ENCODE measurements at regions not wholly inside any gene's neighbourhood (a gene's known extent, or its start where the extent isn't known, plus 50 kb on each side); places are given as distances from the start of the nearest gene placed in this dataset.

DNA sequence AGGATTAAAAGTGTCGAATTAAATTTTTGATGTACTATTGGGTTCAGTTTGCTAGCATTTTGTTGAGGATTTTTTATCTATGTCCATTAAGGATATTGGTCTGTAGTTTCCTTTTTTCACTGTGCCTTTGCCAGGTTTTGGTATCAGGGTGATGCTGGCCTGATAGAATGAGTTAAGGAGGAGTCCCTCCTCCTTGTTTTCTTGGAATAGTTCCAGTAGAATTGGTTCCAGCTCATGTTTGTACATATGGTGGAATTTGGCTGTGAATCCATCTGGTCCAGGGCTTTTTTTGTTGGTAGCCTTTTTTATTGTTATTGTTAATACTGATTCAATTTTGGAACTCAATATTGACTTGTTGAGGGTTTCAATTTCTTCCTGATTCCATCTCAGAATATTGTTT is 141.8 kb downstream of the SIM1 start:
- no peak for DNase-seq (ENCODE audit: extremely low read depth, low read depth)
- TF ChIP-seq, protein P1, sequence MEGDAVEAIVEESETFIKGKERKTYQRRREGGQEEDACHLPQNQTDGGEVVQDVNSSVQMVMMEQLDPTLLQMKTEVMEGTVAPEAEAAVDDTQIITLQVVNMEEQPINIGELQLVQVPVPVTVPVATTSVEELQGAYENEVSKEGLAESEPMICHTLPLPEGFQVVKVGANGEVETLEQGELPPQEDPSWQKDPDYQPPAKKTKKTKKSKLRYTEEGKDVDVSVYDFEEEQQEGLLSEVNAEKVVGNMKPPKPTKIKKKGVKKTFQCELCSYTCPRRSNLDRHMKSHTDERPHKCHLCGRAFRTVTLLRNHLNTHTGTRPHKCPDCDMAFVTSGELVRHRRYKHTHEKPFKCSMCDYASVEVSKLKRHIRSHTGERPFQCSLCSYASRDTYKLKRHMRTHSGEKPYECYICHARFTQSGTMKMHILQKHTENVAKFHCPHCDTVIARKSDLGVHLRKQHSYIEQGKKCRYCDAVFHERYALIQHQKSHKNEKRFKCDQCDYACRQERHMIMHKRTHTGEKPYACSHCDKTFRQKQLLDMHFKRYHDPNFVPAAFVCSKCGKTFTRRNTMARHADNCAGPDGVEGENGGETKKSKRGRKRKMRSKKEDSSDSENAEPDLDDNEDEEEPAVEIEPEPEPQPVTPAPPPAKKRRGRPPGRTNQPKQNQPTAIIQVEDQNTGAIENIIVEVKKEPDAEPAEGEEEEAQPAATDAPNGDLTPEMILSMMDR (IDR thresholded peaks at IDR 0.05; ENCODE audit: low read depth, low read length), result no peak

DNA sequence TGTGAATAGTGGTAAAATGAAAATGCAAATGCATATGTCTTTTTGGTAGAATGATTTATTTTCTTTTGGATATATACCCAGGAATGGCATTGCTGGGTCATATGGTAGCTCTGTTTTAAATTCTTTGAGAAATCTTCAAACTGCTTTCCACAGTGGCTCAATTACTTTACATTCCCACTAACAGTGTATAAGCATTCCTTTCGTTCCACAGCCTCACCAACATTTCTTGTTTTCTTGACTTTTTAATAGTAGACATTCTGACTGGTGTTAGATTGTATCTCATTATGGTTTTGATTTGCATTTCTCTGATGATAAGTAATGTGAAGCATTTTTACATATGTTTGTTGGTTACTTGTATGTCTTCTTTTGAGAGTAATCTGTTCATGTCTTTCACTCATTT is 144.0 kb downstream of the SIM1 start:
- TF ChIP-seq, protein P1 (IDR thresholded peaks at IDR 0.05; ENCODE audit: low read depth, low read length), result no peak
- no peak for DNase-seq (ENCODE audit: extremely low read depth, low read depth)

GRCh38 chr6:100317031-100317430 is 147.7 kb downstream of the SIM1 start:
- DNase-seq (ENCODE audit: extremely low read depth, low read depth), result no peak
- TF ChIP-seq, protein P1 (IDR thresholded peaks at IDR 0.05; ENCODE audit: low read depth, low read length), result no peak

GRCh38 chr6:100314186-100314585 is 150.5 kb downstream of the SIM1 start:
- DNase-seq (ENCODE audit: extremely low read depth, low read depth), result no peak
- TF ChIP-seq, protein P1 (IDR thresholded peaks at IDR 0.05; ENCODE audit: low read depth, low read length), result no peak

DNA sequence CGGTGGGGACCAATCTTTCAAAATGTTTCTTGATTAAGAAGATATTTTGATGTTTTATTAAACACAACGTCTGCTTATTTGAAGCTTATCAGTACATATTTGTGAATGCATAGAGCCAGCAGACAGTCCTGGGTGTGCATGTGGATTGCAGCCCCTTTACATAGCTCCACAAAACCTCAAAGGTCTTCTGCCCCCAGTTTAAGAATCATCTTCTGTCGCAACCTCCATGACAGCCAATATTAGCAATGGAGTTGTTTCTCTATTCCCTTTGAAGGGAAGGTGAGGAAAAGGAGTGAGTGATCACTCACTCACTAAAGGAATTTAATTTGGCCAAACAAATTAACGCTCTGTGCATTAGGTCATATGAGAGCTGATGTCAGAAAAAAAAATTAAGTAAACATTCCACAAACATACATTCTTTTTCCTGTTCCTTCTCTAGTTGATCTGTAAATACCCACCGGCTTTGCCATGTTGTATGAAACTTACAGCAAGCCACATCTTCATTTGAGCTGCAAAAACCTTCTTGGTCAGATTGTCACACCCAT is 152.9 kb downstream of the SIM1 start:
- TF ChIP-seq, protein P1 (IDR thresholded peaks at IDR 0.05; ENCODE audit: low read depth, low read length), result no peak
- DNase-seq (ENCODE audit: extremely low read depth, low read depth), result no peak

- no peak for DNase-seq (ENCODE audit: extremely low read depth, low read depth)
- TF ChIP-seq, protein P1 (IDR thresholded peaks at IDR 0.05; ENCODE audit: low read depth, low read length), result no peak
Measured at GRCh38 chr6:100309174-100309573, 155.5 kb downstream of the SIM1 start.

- DNase-seq (ENCODE audit: extremely low read depth, low read depth), result no peak
Measured at GRCh38 chr6:100307561-100307960, 157.2 kb downstream of the SIM1 start.

More at GRCh38 chr6:100307561-100307960, 157.2 kb downstream of the SIM1 start:
- TF ChIP-seq, protein P1 (IDR thresholded peaks at IDR 0.05; ENCODE audit: low read depth, low read length), result no peak

Data from AG09319 (cell line).